Erythroblast (primary cell): ENCODE measurements at regions not wholly inside any gene's neighbourhood (a gene's known extent, or its start where the extent isn't known, plus 50 kb on each side); places are given as distances from the start of the nearest gene placed in this dataset.

Experiments
- GATA1 ChIP-seq: IDR thresholded peaks from 2 replicates; pipeline ENCODE4 v1.6.1; 2011; ENCODE audit warnings: low read depth, mild to moderate bottlenecking, control low read depth, low read length, moderate library complexity
- POLR2A ChIP-seq: IDR thresholded peaks from 2 replicates; pipeline ENCODE4 v1.6.1; 2011; ENCODE audit warnings: mild to moderate bottlenecking, low read length

GRCh38 chr3:145251311-145251710, 909.7 kb downstream of the PLOD2 start:
- TF ChIP-seq POLR2A (no peak), GATA1 (no peak)
